HEK293 (cell line): ENCODE measurements at regions not wholly inside any gene's neighbourhood (a gene's known extent, or its start where the extent isn't known, plus 50 kb on each side); places are given as distances from the start of the nearest gene placed in this dataset.
A peak's percentile ranks its signal among the peaks of the same experiment; 100 is the strongest.

Source experiments
- CTCF ChIA-PET: fragments of 350-600 bp; formaldehyde crosslinking; extraction: SDS; loops from one replicate; lab custom pipeline; 2021; ENCODE audit warnings: antibody characterized with exemption; lab: Yijun Ruan, JAX
- POLR2A ChIA-PET: fragments of 300-600 bp; formaldehyde crosslinking; extraction: SDS; loops from one replicate; lab custom pipeline; 2020; ENCODE audit warnings: antibody characterized with exemption, inconsistent platforms; lab: Yijun Ruan, JAX
- H3K27ac ChIP-seq: fragments of 200-500 bp; sonication (Bioruptor generic); 2 replicates; pipeline ENCODE4 v1.5.1; 2014; ENCODE audit warnings: low read depth, low read length, control low read depth, inconsistent platforms; ENCODE audit errors: extremely low read depth
- H3K36me3 ChIP-seq, 2 experiments: fragments of 200-500 bp in 1 of 2; sonication (Bioruptor generic) in 1 of 2; 1 replicate in 1 of 2; 2 replicates in 1 of 2; pipeline ENCODE4 v1.5.1; 2014 to 2017; ENCODE audit warnings: inconsistent platforms in 2 of 2, low read length in 2 of 2; ENCODE audit not compliant: control insufficient read depth in 2 of 2, insufficient read depth in 1 of 2
- H3K4me1 ChIP-seq: fragments of 200-500 bp; sonication (Bioruptor generic); 2 replicates; pipeline ENCODE4 v1.5.1; 2014; ENCODE audit warnings: mild to moderate bottlenecking, low read length, inconsistent platforms; ENCODE audit not compliant: control insufficient read depth, insufficient read depth
- H3K4me3 ChIP-seq: 2 replicates; pipeline ENCODE4 v1.5.1; 2011; ENCODE audit warnings: low read depth, mild to moderate bottlenecking, control low read depth, low read length, moderate library complexity
- H3K9me3 ChIP-seq: fragments of 200-500 bp; sonication (Bioruptor generic); 2 replicates; pipeline ENCODE4 v1.5.1; 2014; ENCODE audit warnings: low read depth, low read length, inconsistent platforms; ENCODE audit not compliant: control insufficient read depth, insufficient read depth
- GLIS1 ChIP-seq: fragments of 450-650 bp; formaldehyde crosslinking; IDR thresholded peaks from 2 replicates; pipeline ENCODE4 v1.5.1; 2016; ENCODE audit warnings: missing biosample characterization, missing genetic modification characterization
- MEIS1 ChIP-seq: sonication (generic); formaldehyde crosslinking; IDR thresholded peaks from 2 replicates; pipeline ENCODE4 v1.8.1; 2022; ENCODE audit warnings: missing genetic modification reagents, mild to moderate bottlenecking, borderline replicate concordance
- MYNN ChIP-seq: fragments of 450-650 bp; formaldehyde crosslinking; IDR thresholded peaks from 2 replicates; pipeline ENCODE4 v1.5.1; 2016; ENCODE audit warnings: missing biosample characterization, missing genetic modification characterization, borderline replicate concordance
- PRDM1 ChIP-seq: fragments of 450-650 bp; formaldehyde crosslinking; IDR thresholded peaks from 2 replicates; pipeline ENCODE4; 2016; ENCODE audit warnings: missing biosample characterization, missing genetic modification characterization
- SALL2 ChIP-seq: fragments of 450-650 bp; formaldehyde crosslinking; IDR thresholded peaks from 2 replicates; pipeline ENCODE4 v1.5.0; 2017; ENCODE audit warnings: missing biosample characterization, mild to moderate bottlenecking, missing genetic modification characterization, borderline replicate concordance
- SCRT1 ChIP-seq: fragments of 450-650 bp; formaldehyde crosslinking; IDR thresholded peaks from 2 replicates; pipeline ENCODE4 v1.5.1; 2016; ENCODE audit warnings: missing biosample characterization, missing genetic modification characterization, borderline replicate concordance
- SETDB1 ChIP-seq: IDR thresholded peaks from one replicate; pipeline ENCODE4 v1.6.1; 2017; ENCODE audit warnings: mild to moderate bottlenecking, low read length, moderate library complexity, mixed read lengths; ENCODE audit not compliant: insufficient read length
- TRIM28 ChIP-seq: IDR thresholded peaks from 2 replicates; pipeline ENCODE4 v1.6.1; 2011; ENCODE audit warnings: low read length, control low read depth, borderline replicate concordance
- ZBTB20 ChIP-seq: fragments of 450-650 bp; formaldehyde crosslinking; IDR thresholded peaks from 2 replicates; pipeline ENCODE4 v1.5.1; 2016; ENCODE audit warnings: missing biosample characterization, missing genetic modification characterization
- ZBTB7A ChIP-seq: fragments of 450-650 bp; formaldehyde crosslinking; IDR thresholded peaks from 2 replicates; pipeline ENCODE4 v1.5.1; 2016; ENCODE audit warnings: low read depth, missing biosample characterization, missing genetic modification characterization
- ZNF133 ChIP-seq: fragments of 450-650 bp; formaldehyde crosslinking; IDR thresholded peaks from 2 replicates; pipeline ENCODE4 v1.5.1; 2016; ENCODE audit warnings: missing biosample characterization, missing genetic modification characterization
- ZNF169 ChIP-seq: fragments of 450-650 bp; formaldehyde crosslinking; IDR thresholded peaks from 2 replicates; pipeline ENCODE4 v1.5.1; 2016; ENCODE audit warnings: missing biosample characterization, missing genetic modification characterization
- ZNF366 ChIP-seq: fragments of 450-650 bp; formaldehyde crosslinking; conservative IDR thresholded peaks from 2 replicates; pipeline ENCODE4 v1.5.1; 2016; ENCODE audit warnings: missing biosample characterization, missing genetic modification characterization
- ZNF394 ChIP-seq: fragments of 450-650 bp; formaldehyde crosslinking; IDR thresholded peaks from 2 replicates; pipeline ENCODE4 v1.5.1; 2016; ENCODE audit warnings: missing biosample characterization, missing genetic modification characterization, mild to moderate bottlenecking, moderate library complexity, borderline replicate concordance
- ZNF596 ChIP-seq: fragments of 450-650 bp; IDR thresholded peaks from 2 replicates; pipeline ENCODE4 v1.5.0; 2018; ENCODE audit warnings: missing biosample characterization, mild to moderate bottlenecking, missing genetic modification characterization, moderate library complexity
- ZNF664 ChIP-seq: fragments of 450-650 bp; formaldehyde crosslinking; IDR thresholded peaks from 2 replicates; pipeline ENCODE4 v1.5.1; 2016; ENCODE audit warnings: missing biosample characterization, missing genetic modification characterization
- ZNF677 ChIP-seq: fragments of 450-650 bp; IDR thresholded peaks from 2 replicates; pipeline ENCODE4 v1.5.0; 2018; ENCODE audit warnings: missing biosample characterization, mild to moderate bottlenecking, missing genetic modification characterization, moderate library complexity
- ZNF791 ChIP-seq: fragments of 450-650 bp; formaldehyde crosslinking; IDR thresholded peaks from 2 replicates; pipeline ENCODE4 v1.5.1; 2016; ENCODE audit warnings: missing biosample characterization, missing genetic modification characterization
- TF ChIP-seq, protein P1 (sequence below): fragments of 450-650 bp; formaldehyde crosslinking; conservative IDR thresholded peaks from 2 replicates; pipeline ENCODE4 v1.5.1; 2016; ENCODE audit warnings: low read depth, missing biosample characterization, missing genetic modification characterization
- TF ChIP-seq, protein P2 (sequence below): fragments of 450-650 bp; formaldehyde crosslinking; IDR thresholded peaks from 2 replicates; pipeline ENCODE4 v1.5.1; 2016; ENCODE audit warnings: missing biosample characterization, missing genetic modification characterization
- TF ChIP-seq, protein P3 (sequence below): fragments of 450-650 bp; formaldehyde crosslinking; IDR thresholded peaks from 2 replicates; pipeline ENCODE4 v1.5.0; 2017; ENCODE audit warnings: missing biosample characterization, missing genetic modification characterization, borderline replicate concordance

DNA sequence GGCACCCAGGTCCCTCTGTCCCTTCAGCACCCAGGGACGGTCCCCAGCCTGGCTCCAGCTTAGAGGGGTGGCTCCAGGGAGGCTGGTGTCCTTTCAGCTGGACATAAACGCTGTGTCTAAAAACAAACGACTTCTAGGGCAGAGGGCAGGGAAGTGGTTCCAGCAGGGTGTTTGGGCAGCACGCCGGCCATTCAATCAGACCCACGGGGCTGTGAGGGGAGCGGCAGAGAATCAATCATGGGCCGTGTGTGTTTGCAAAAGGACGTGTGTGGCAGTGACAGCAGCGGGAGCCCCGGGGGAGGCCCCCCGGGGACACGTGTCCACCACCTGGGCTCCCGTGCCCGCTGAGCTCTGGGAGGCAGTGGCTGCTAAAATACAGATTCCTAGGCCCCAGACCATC, 127.7 kb downstream of the MN1 start:
- H3K4me3 ChIP-seq: no peak overlapping the region
- CTCF ChIA-PET: no interaction called here
- H3K9me3 ChIP-seq: no peaks in the 10 kb centered on the region
- H3K36me3 ChIP-seq: no peaks in the 10 kb centered on the region
- H3K4me1 ChIP-seq: no peaks in the 10 kb centered on the region; the same call in 1 of the 2 replicates
- POLR2A ChIA-PET: interaction anchor here (0.5 kb wide), 1 partner anchor 768 kb away, joined by 7 read pairs; no protein-coding TSS in a partner anchor
- H3K27ac ChIP-seq: no peak overlapping the region
- TF ChIP-seq GLIS1 (peak; percentile 73), ZBTB20 (0 out of 2 replicates have a peak, but pooled peaks have one; percentile 23), ZBTB7A (tag by site-specific recombination) (no peak)

DNA sequence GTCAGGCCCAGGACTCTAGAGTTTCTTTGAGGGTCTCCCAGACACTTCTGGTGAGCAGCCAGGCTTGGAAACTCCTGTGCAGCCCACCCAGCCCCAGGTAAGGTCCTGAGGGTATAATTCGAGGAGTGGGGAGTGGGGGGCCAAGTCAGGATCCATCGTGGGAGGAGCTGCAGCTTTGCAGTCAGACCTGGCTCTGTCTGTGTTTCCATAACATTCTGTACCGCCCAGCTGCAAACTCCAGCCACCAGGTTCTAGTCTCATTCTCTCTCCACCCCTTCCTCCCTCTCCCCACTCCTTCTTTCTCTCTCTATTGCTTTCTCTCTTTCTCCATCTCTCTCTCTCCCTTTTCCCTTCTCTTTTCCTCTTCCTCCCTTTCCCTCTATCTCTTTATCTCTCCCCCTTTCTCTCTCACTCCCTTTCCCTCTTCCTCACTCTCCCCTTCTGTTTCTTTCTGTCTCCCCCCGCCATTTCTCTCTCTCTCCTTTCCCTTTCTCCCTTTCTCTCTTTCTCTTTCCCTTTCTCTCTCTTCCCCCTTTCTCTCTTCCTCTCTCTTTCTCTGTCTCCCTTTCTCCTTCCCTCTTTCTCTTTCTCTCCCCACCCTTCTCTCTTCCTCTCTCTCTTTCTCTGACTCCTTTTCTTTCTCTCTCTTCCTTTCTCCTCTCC, 127.2 kb downstream of the MN1 start:
- CTCF ChIA-PET: no interaction called here
- TF ChIP-seq ZNF596 (tag by site-specific recombination): peak; percentile 83
- peak; percentile 100 for TF ChIP-seq PRDM1 (tag by site-specific recombination)
- TF ChIP-seq MYNN: no peak
- peak; percentile 91 for TF ChIP-seq ZNF366 (tag by site-specific recombination)
- 0 out of 2 replicates have a peak, but pooled peaks have one; percentile 9 for TF ChIP-seq ZNF133 (tag by site-specific recombination)
- TF ChIP-seq SALL2 (tag by site-specific recombination): 0 out of 2 replicates have a peak, but pooled peaks have one; percentile 25
- no peak for TF ChIP-seq ZNF791
- TF ChIP-seq ZNF394: no peak

DNA sequence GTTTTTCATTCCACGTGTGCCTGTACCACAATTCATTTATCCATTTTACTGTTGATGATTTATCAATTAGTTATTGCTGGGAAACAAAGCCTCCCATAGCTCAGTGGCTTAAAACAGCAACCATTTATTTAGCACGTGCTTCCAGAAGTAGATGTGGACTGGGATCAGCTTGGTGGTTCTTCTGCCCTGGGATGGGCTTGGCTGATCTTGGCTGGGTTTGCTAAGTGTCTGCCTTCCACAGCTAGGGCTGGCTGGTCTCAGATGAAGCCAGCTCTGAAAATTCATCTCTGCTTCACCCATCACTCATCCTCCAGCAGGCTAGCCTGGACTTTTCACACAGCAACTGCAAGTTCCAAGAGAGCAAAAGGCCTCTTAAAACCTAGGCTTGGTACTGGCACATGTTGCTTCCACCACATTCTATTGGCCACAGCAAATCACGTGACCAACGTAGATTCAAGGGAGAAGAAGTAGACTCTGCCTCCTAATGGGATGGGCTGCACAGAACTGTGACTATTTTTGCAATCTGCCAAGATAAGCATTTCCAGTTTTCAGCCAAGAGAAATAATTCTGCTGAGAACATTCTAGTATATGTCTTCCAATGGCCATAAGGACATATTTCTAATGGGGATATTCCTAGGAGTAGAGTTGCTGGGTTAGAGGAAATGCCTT, 124.9 kb downstream of the MN1 start:
- Histone ChIP-seq H3K4me1 (no peaks in the 10 kb centered on the region), H3K4me3 (no peak overlapping the region), H3K36me3 (no peaks in the 10 kb centered on the region), H3K27ac (no peak overlapping the region), H3K9me3 (no peaks in the 10 kb centered on the region)
- POLR2A ChIA-PET: no interaction called here
- CTCF ChIA-PET: interaction anchor here (1.2 kb wide), 1 partner anchor 11 kb away, joined by 3 read pairs; no protein-coding TSS in a partner anchor
- no peak for TF ChIP-seq SCRT1 (tag by site-specific recombination)
- no peak for TF ChIP-seq ZNF664 (tag by site-specific recombination)
- no peak for TF ChIP-seq MEIS1 (CRISPR knock-in tag)
- TF ChIP-seq SETDB1: peak; percentile 92
- TF ChIP-seq GLIS1: no peak
- TF ChIP-seq, protein P1, sequence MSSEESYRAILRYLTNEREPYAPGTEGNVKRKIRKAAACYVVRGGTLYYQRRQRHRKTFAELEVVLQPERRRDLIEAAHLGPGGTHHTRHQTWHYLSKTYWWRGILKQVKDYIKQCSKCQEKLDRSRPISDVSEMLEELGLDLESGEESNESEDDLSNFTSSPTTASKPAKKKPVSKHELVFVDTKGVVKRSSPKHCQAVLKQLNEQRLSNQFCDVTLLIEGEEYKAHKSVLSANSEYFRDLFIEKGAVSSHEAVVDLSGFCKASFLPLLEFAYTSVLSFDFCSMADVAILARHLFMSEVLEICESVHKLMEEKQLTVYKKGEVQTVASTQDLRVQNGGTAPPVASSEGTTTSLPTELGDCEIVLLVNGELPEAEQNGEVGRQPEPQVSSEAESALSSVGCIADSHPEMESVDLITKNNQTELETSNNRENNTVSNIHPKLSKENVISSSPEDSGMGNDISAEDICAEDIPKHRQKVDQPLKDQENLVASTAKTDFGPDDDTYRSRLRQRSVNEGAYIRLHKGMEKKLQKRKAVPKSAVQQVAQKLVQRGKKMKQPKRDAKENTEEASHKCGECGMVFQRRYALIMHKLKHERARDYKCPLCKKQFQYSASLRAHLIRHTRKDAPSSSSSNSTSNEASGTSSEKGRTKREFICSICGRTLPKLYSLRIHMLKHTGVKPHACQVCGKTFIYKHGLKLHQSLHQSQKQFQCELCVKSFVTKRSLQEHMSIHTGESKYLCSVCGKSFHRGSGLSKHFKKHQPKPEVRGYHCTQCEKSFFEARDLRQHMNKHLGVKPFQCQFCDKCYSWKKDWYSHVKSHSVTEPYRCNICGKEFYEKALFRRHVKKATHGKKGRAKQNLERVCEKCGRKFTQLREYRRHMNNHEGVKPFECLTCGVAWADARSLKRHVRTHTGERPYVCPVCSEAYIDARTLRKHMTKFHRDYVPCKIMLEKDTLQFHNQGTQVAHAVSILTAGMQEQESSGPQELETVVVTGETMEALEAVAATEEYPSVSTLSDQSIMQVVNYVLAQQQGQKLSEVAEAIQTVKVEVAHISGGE (tag by site-specific recombination): no peak
- TF ChIP-seq, protein P2, sequence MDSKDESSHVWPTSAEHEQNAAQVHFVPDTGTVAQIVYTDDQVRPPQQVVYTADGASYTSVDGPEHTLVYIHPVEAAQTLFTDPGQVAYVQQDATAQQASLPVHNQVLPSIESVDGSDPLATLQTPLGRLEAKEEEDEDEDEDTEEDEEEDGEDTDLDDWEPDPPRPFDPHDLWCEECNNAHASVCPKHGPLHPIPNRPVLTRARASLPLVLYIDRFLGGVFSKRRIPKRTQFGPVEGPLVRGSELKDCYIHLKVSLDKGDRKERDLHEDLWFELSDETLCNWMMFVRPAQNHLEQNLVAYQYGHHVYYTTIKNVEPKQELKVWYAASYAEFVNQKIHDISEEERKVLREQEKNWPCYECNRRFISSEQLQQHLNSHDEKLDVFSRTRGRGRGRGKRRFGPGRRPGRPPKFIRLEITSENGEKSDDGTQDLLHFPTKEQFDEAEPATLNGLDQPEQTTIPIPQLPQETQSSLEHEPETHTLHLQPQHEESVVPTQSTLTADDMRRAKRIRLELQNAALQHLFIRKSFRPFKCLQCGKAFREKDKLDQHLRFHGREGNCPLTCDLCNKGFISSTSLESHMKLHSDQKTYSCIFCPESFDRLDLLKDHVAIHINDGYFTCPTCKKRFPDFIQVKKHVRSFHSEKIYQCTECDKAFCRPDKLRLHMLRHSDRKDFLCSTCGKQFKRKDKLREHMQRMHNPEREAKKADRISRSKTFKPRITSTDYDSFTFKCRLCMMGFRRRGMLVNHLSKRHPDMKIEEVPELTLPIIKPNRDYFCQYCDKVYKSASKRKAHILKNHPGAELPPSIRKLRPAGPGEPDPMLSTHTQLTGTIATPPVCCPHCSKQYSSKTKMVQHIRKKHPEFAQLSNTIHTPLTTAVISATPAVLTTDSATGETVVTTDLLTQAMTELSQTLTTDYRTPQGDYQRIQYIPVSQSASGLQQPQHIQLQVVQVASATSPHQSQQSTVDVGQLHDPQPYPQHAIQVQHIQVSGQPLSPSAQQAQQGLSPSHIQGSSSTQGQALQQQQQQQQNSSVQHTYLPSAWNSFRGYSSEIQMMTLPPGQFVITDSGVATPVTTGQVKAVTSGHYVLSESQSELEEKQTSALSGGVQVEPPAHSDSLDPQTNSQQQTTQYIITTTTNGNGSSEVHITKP: no peak
- no peak for TF ChIP-seq ZNF169 (tag by site-specific recombination)
- TF ChIP-seq, protein P3, sequence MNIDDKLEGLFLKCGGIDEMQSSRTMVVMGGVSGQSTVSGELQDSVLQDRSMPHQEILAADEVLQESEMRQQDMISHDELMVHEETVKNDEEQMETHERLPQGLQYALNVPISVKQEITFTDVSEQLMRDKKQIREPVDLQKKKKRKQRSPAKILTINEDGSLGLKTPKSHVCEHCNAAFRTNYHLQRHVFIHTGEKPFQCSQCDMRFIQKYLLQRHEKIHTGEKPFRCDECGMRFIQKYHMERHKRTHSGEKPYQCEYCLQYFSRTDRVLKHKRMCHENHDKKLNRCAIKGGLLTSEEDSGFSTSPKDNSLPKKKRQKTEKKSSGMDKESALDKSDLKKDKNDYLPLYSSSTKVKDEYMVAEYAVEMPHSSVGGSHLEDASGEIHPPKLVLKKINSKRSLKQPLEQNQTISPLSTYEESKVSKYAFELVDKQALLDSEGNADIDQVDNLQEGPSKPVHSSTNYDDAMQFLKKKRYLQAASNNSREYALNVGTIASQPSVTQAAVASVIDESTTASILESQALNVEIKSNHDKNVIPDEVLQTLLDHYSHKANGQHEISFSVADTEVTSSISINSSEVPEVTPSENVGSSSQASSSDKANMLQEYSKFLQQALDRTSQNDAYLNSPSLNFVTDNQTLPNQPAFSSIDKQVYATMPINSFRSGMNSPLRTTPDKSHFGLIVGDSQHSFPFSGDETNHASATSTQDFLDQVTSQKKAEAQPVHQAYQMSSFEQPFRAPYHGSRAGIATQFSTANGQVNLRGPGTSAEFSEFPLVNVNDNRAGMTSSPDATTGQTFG (tag by site-specific recombination): no peak
- peak; percentile 92; the same call in 1 of the 2 replicates for TF ChIP-seq TRIM28
- peak; percentile 99 for TF ChIP-seq ZNF677

More for the DNA sequence above, 127.2 kb downstream of the MN1 start:
- Histone ChIP-seq H3K9me3 (no peaks in the 10 kb centered on the region), H3K4me1 (no peaks in the 10 kb centered on the region; the same call in 1 of the 2 replicates), H3K36me3 (no peaks in the 10 kb centered on the region), H3K27ac (no peak overlapping the region), H3K4me3 (no peak overlapping the region)
- POLR2A ChIA-PET: interaction anchor here (0.5 kb wide), 1 partner anchor 767 kb away, joined by 7 read pairs; no protein-coding TSS in a partner anchor
